ENCODE measurements at regions not wholly inside any gene's neighbourhood (a gene's known extent, or its start where the extent isn't known, plus 50 kb on each side); places are given as distances from the start of the nearest gene placed in this dataset.

GRCh38 chr16:85291302-85292148 lies 179.3 kb upstream of the CIBAR2 start (continued):
- peak; percentile 96; the same call in 1 of the 2 replicates for TF ChIP-seq ZBTB10 (CRISPR knock-in tag; IDR thresholded peaks at IDR 0.05; ENCODE audit: borderline replicate concordance)
- TF ChIP-seq RORA (CRISPR knock-in tag; IDR thresholded peaks at IDR 0.05): no peak
- TF ChIP-seq RBM39 (IDR thresholded peaks at IDR 0.05; ENCODE audit: low read depth, low read length, poor library complexity, severe bottlenecking): peak; percentile 62
- TF ChIP-seq POGK (CRISPR knock-in tag; conservative IDR thresholded peaks at IDR 0.05): peak; percentile 99
- peak; percentile 98 for TF ChIP-seq KDM4B (CRISPR knock-in tag; IDR thresholded peaks at IDR 0.05)
- peak; percentile 88; the same call in 1 of the 2 replicates for TF ChIP-seq HINFP (CRISPR knock-in tag; IDR thresholded peaks at IDR 0.05; ENCODE audit: low read depth)
- peak; percentile 97 for TF ChIP-seq FOXK1 (CRISPR knock-in tag; IDR thresholded peaks at IDR 0.05; ENCODE audit: borderline replicate concordance, low read depth)
- TF ChIP-seq ZNF333 (CRISPR knock-in tag; IDR thresholded peaks at IDR 0.05; ENCODE audit: borderline replicate concordance): peak; percentile 96
- 0 out of 2 replicates have a peak, but pooled peaks have one; percentile 29 for TF ChIP-seq ZNF354B (CRISPR knock-in tag; IDR thresholded peaks at IDR 0.05)
- no peak; the same call in 1 of the 2 replicates for TF ChIP-seq ZNF12 (CRISPR knock-in tag; IDR thresholded peaks at IDR 0.05)
- TF ChIP-seq ZNF44 (CRISPR knock-in tag; IDR thresholded peaks at IDR 0.05): peak; percentile 72; the same call in 1 of the 2 replicates
- TF ChIP-seq PHF8 (CRISPR knock-in tag; IDR thresholded peaks at IDR 0.05): peak; percentile 77
- peak; percentile 97; the same call in 1 of the 2 replicates for TF ChIP-seq IRX3 (CRISPR knock-in tag; IDR thresholded peaks at IDR 0.05; ENCODE audit: borderline replicate concordance, low read depth)
- TF ChIP-seq ZBTB1 (CRISPR knock-in tag; IDR thresholded peaks at IDR 0.05; ENCODE audit: borderline replicate concordance): no peak
- peak; percentile 100 for TF ChIP-seq ZNF788 (CRISPR knock-in tag; IDR thresholded peaks at IDR 0.05; ENCODE audit: borderline replicate concordance)
- TF ChIP-seq ZNF530 (CRISPR knock-in tag; IDR thresholded peaks at IDR 0.05; ENCODE audit: low read depth): no peak
- TF ChIP-seq CHD4 (IDR thresholded peaks at IDR 0.05; ENCODE audit: borderline replicate concordance, low read length): 0 out of 2 replicates have a peak, but pooled peaks have one; percentile 83
- TF ChIP-seq NKX3-1 (CRISPR knock-in tag; IDR thresholded peaks at IDR 0.05): 0 out of 2 replicates have a peak, but pooled peaks have one; percentile 41
- TF ChIP-seq JUND (CRISPR knock-in tag; IDR thresholded peaks at IDR 0.05): peak; percentile 93
- TF ChIP-seq ZNF816 (CRISPR knock-in tag; IDR thresholded peaks at IDR 0.05; ENCODE audit: borderline replicate concordance): peak; percentile 67; the same call in 1 of the 2 replicates
- TF ChIP-seq YEATS2 (CRISPR knock-in tag; IDR thresholded peaks at IDR 0.05; ENCODE audit: borderline replicate concordance): peak; percentile 58; the same call in 1 of the 2 replicates
- no peak for TF ChIP-seq ZNF260 (CRISPR knock-in tag; IDR thresholded peaks at IDR 0.05; ENCODE audit: borderline replicate concordance, low read depth)
- TF ChIP-seq ZNF292 (CRISPR knock-in tag; IDR thresholded peaks at IDR 0.05; ENCODE audit: borderline replicate concordance, low read depth): peak; percentile 100
